ENCODE measurements at regions not wholly inside any gene's neighbourhood (a gene's known extent, or its start where the extent isn't known, plus 50 kb on each side); places are given as distances from the start of the nearest gene placed in this dataset.
"Not testable (repeated sequence)": the region's sequence is repeated elsewhere in the genome, so short reads cannot be mapped to it uniquely, and the experiment has no call there.

- DNase-seq: not testable (repeated sequence)
Measured at GRCh38 chr7:69499-70123, 122.8 kb upstream of the FAM20C start.

GRCh38 chr7:70207-70606 is 122.2 kb upstream of the FAM20C start:
- not testable (repeated sequence) for DNase-seq

GRCh38 chr7:70989-71388 is 121.4 kb upstream of the FAM20C start:
- not testable (repeated sequence) for DNase-seq

- DNase-seq: not testable (repeated sequence)
Measured at GRCh38 chr7:72266-73057, 119.9 kb upstream of the FAM20C start.

GRCh38 chr7:73058-73331 is 119.4 kb upstream of the FAM20C start:
- not testable (repeated sequence) for DNase-seq

- not testable (repeated sequence) for DNase-seq
Measured at GRCh38 chr7:74008-74540, 118.3 kb upstream of the FAM20C start.

- not testable (repeated sequence) for DNase-seq
Measured at GRCh38 chr7:75511-75910, 116.9 kb upstream of the FAM20C start.

GRCh38 chr7:76202-76601 is 116.2 kb upstream of the FAM20C start:
- not testable (repeated sequence) for DNase-seq

GRCh38 chr7:76829-77395 is 115.5 kb upstream of the FAM20C start:
- DNase-seq: not testable (repeated sequence)

GRCh38 chr7:78862-79261 is 113.5 kb upstream of the FAM20C start:
- not testable (repeated sequence) for DNase-seq

GRCh38 chr7:79400-80055 is 112.8 kb upstream of the FAM20C start:
- DNase-seq: not testable (repeated sequence)

- no peak for DNase-seq
Measured at GRCh38 chr7:80259-81067, 111.9 kb upstream of the FAM20C start.

- DNase-seq: no peak
Measured at GRCh38 chr7:81068-81925, 111.1 kb upstream of the FAM20C start.

GRCh38 chr7:81926-82756 is 110.2 kb upstream of the FAM20C start:
- DNase-seq: no peak

GRCh38 chr7:82757-83155 is 109.6 kb upstream of the FAM20C start:
- no peak for DNase-seq

GRCh38 chr7:83441-83840 is 108.9 kb upstream of the FAM20C start:
- no peak for DNase-seq

GRCh38 chr7:83861-84632 is 108.3 kb upstream of the FAM20C start:
- no peak for DNase-seq

- DNase-seq: no peak
Measured at GRCh38 chr7:84633-85020, 107.7 kb upstream of the FAM20C start.

- no peak for DNase-seq
Measured at GRCh38 chr7:85074-85882, 107.1 kb upstream of the FAM20C start.
